22Rv1 (cell line): ENCODE measurements at regions not wholly inside any gene's neighbourhood (a gene's known extent, or its start where the extent isn't known, plus 50 kb on each side); places are given as distances from the start of the nearest gene placed in this dataset.

ENCODE experiments used
- H3K27ac ChIP-seq: fragments of 450-650 bp; 2 replicates; pipeline ENCODE4 v1.5.1; 2017
- ZFX ChIP-seq: fragments of 450-650 bp; IDR thresholded peaks from 2 replicates; pipeline ENCODE4 v1.6.1; 2017; ENCODE audit warnings: antibody characterized with exemption, borderline replicate concordance
- TF ChIP-seq, protein P1 (sequence below): fragments of 450-650 bp; IDR thresholded peaks from 2 replicates; pipeline ENCODE4 v1.5.1; 2017; ENCODE audit warnings: mild to moderate bottlenecking

DNA sequence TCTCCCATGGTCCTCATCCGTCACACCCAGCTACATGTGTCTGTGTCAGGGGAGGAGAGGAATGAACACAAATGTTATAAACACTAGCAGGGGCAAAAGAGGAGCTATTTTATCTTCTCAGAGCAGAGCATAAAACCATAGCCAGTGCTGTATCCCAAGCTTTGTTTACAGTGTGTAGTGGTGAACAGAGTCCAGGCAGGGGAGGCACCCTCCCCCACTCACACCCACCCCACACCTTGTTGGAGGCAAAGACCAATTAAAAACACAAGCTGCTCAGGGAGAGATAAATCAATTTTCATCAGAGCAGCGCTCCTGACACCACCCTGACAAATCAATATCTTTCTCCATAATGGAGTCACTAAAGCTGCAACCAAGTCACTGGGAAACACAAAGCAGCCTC lies 132.6 kb upstream of the CCL2 start:
- no peak for TF ChIP-seq ZFX
- TF ChIP-seq, protein P1, sequence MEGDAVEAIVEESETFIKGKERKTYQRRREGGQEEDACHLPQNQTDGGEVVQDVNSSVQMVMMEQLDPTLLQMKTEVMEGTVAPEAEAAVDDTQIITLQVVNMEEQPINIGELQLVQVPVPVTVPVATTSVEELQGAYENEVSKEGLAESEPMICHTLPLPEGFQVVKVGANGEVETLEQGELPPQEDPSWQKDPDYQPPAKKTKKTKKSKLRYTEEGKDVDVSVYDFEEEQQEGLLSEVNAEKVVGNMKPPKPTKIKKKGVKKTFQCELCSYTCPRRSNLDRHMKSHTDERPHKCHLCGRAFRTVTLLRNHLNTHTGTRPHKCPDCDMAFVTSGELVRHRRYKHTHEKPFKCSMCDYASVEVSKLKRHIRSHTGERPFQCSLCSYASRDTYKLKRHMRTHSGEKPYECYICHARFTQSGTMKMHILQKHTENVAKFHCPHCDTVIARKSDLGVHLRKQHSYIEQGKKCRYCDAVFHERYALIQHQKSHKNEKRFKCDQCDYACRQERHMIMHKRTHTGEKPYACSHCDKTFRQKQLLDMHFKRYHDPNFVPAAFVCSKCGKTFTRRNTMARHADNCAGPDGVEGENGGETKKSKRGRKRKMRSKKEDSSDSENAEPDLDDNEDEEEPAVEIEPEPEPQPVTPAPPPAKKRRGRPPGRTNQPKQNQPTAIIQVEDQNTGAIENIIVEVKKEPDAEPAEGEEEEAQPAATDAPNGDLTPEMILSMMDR: no peak
- H3K27ac ChIP-seq: no peak overlapping the region

DNA sequence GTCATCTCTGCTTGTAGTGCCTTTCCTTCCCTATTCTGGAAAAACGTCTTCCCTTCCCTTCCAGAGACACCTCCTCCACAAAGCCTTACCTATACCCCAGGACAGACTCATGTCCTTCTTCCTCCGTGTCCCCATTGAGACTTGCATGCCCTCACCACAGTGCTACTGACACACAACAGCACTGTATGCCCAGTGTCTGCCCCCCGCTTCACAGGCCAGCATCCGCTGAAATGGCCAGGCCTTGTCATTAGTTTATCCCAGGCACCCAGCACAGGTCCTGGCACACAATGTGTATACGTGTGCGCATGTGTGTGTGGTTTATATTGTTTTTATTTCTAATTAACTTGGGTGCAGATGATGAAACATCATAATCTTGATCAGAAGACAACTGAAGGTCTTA lies 130.1 kb upstream of the CCL2 start:
- TF ChIP-seq ZFX: no peak
- TF ChIP-seq, protein P1: no peak
- H3K27ac ChIP-seq: no peak overlapping the region

DNA sequence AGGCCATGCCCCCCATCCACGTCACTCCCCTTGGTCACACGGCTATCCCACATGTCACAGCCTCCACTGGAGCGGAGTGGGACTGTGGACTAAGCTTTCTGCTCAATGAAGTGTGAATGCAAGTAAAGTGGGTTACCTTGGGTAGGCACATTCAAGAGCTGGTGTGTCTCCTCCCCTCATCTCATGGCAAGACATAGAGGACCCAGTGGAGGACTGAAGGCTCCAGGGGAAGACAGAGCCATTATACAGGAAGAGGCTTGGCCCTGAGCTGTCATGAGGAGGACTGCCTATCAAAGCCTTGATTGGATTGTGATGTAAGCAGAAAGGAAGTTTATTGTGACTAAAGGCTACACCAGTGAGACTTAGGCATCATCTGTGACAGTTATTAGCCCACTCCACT lies 129.2 kb upstream of the CCL2 start:
- no peak for TF ChIP-seq ZFX
- TF ChIP-seq, protein P1: no peak
- H3K27ac ChIP-seq: no peak overlapping the region

DNA sequence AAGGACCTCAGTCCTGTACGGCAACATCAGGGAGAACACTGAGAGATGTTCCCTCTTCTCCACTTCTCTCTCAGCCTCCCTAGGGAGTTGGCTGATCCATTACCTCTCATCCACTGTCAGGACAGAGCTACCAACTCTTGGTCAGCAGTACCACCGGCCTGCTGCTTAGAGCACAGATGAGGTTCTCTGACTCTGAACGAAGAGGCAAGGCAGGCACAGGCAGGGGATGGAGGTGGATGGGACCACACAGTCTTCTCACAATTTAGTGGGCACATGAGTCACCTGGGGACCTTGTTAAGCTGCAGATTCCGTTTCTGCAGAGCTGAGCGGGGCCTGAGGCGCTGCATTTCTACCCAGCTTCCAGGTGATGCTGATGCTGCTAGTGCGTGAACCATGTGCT lies 128.6 kb upstream of the CCL2 start:
- TF ChIP-seq, protein P1: no peak
- no peak for TF ChIP-seq ZFX
- no peak overlapping the region for H3K27ac ChIP-seq

DNA sequence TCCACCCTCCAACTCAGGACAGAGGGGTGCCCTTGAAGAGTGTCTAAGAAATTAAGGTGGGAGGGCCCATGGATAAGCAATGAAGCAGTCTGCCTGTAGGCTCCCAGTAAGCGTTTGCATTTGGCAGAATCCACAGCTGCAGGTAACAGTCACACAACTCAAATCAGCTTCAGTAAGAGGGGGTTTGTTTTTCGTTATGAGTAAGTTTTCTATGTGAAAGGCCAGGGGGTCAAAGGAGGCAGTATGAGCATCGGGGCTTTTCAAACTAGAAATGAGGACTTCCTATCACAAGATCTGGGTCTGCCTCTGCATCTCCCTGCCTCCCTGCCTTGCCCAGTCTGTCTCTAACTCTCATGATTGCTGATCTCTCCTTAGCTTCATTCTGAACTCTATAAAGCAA lies 128.1 kb upstream of the CCL2 start:
- H3K27ac ChIP-seq: no peak overlapping the region
- no peak for TF ChIP-seq ZFX
- TF ChIP-seq, protein P1: no peak

DNA sequence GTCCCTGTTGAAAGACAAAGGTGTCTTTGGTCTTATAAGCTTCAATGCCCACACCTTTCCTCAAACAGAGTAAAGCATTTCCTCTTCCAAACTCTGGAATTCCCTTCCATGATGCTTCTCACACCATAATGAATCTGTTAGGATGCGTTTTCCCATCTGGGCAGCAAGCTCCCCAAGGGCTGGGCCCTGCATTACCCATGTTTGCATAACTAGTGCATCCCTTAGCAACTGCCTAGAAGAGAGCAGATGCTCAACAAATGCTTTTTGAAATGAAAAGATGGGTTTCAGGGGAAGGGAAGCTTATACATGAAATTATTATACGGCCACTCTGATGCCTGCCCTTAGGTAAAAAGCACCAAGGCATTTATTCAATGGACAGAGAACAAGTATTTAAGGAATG lies 124.5 kb upstream of the CCL2 start:
- TF ChIP-seq, protein P1: no peak
- TF ChIP-seq ZFX: no peak
- H3K27ac ChIP-seq: no peak overlapping the region

DNA sequence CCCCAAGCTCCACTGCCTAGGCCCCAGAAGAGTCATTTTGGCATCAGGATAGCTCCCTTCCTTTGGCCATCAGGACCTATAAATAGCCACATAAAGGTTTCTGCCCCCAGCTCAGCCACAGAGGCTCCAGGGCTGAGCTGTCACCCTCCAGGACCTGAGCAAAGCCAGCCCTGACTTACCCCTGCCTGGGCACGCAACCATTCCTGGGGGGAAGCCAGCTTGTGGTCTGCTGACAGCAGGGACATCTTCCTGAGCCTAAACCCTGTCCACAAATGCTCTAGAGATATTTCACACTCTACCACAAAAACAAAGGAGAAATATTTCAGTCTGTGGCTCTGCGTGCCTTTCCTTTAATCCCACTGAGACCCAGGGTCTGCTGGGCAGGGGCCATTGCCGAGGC lies 123.7 kb upstream of the CCL2 start:
- TF ChIP-seq ZFX: no peak
- TF ChIP-seq, protein P1: no peak
- no peak overlapping the region for H3K27ac ChIP-seq

DNA sequence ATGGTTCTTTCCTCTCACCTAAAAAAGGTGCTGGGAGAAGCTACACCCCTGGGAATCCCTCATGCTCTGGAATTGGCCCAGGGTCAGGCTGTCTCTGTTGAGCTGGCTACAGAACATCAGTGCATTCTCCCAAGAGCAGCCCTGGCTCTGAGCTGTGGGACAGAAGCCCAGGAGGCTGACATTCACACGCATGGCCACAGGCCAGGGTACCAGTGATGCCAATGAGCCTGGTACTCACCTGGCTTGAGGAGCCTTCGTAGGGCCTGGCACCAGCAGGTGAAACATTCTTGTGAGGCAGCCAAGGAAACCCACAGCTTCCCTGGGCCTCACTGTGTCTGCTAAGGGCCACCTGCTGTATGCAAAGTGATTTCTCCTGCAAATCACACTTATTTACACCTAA lies 121.7 kb upstream of the CCL2 start:
- no peak overlapping the region for H3K27ac ChIP-seq
- TF ChIP-seq, protein P1: no peak
- TF ChIP-seq ZFX: no peak
